ENCODE measurements at regions not wholly inside any gene's neighbourhood (a gene's known extent, or its start where the extent isn't known, plus 50 kb on each side); places are given as distances from the start of the nearest gene placed in this dataset.

DNA sequence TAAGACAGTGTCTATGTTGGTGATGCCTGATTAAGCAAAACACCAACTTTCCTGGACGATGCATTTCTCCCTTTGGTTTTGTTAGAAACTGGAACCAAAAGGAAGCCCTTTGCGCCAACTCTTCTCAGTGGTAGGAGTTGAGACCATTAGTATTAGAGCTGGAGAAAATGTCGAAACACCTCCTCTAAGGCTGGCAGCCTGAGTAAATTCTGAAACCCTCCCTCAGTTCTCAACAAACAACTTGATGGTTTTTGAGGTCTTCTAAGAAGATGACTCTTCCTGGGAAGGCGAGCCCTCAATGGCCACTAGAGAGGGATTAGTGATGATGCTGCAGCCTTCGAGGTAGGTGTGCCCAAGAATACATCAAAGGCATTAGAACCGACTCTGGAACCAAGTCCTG is 78.4 kb upstream of the CCN6 start:
- H3K27me3 ChIP-seq (ENCODE audit: control insufficient read depth, insufficient read depth, low read length) = no peaks in the 10 kb centered on the region
- DNase-seq = no peak
- H3K9me3 ChIP-seq (ENCODE audit: control insufficient read depth, low read depth, low read length) = no peaks in the 10 kb centered on the region
- H3K4me1 ChIP-seq (ENCODE audit: control insufficient read depth, insufficient read depth, low read length) = peaks cover 6% of the 10 kb centered on the region
- H3K27ac ChIP-seq (ENCODE audit: low read length) = no peak overlapping the region
- WGBS (ENCODE audit: insufficient coverage, low lambda C conversion rate) = no CpG with 5 or more reads among the region's 6 CpGs
- no peak overlapping the region for H3K4me3 ChIP-seq (ENCODE audit: low read length)
- no peaks in the 10 kb centered on the region for H3K36me3 ChIP-seq (ENCODE audit: control insufficient read depth, insufficient read depth, low read length)

DNA sequence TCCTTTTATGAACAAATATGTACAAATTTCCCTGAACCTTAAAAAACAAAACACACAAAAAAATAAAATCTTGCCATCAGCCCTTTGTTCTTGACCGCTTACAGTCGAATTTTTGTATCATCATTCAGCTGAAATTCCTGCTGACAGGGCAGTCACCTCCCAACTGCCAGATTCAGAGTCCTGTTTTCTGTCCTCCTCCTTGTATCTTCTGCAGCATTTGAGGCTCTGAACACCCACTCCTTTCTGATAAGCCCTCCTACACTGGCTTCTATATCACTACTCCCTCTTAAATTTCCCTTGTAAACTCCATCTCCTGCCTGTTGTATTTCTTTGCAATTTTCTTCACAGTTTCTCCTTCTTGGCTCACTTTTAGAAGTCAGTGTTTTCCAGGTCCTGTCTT is 77.8 kb upstream of the CCN6 start:
- Histone ChIP-seq H3K27ac (ENCODE audit: low read length) (no peak overlapping the region), H3K9me3 (ENCODE audit: control insufficient read depth, low read depth, low read length) (no peaks in the 10 kb centered on the region), H3K4me1 (ENCODE audit: control insufficient read depth, insufficient read depth, low read length) (peaks cover 6% of the 10 kb centered on the region), H3K36me3 (ENCODE audit: control insufficient read depth, insufficient read depth, low read length) (no peaks in the 10 kb centered on the region), H3K4me3 (ENCODE audit: low read length) (no peak overlapping the region), H3K27me3 (ENCODE audit: control insufficient read depth, insufficient read depth, low read length) (no peaks in the 10 kb centered on the region)
- 79% methylated on average over 2 of the region's 2 CpGs for WGBS (ENCODE audit: insufficient coverage, low lambda C conversion rate)
- DNase-seq = no peak

DNA sequence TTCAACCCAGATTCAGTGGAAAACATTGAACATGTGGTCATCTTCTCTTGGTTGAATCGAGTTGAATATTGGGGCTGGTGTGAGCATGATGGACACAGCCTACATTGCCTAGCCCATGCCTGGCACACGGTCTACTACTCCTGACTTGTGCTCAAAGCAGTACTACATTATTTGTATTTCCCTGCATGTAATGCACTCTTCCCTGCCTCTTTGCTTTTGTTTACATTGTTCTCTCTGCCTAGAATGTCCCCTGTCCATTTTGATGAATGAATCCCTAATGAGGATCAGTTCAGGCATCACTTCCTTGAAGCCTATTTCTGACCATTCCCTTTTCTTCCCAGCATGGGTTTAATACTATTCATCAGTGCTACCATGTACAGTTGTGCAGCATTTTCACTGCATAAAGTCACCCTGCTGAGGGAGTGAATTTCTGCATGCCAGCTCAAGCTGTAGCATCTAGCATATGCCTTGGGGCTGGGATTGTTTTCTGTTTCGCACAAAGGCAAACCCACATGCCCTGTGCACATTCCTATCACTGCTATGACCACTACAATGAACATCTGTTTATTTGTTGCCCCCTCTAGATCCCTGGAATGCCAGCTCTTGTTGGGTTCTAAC is 75.3 kb upstream of the CCN6 start:
- no peak overlapping the region for H3K4me3 ChIP-seq (ENCODE audit: low read length)
- no peak for DNase-seq
- WGBS (ENCODE audit: insufficient coverage, low lambda C conversion rate) = no CpG with 5 or more reads among the region's 3 CpGs
- peaks cover 2% of the 10 kb centered on the region for H3K4me1 ChIP-seq (ENCODE audit: control insufficient read depth, insufficient read depth, low read length)
- no peaks in the 10 kb centered on the region for H3K9me3 ChIP-seq (ENCODE audit: control insufficient read depth, low read depth, low read length)
- H3K36me3 ChIP-seq (ENCODE audit: control insufficient read depth, insufficient read depth, low read length) = no peaks in the 10 kb centered on the region
- H3K27ac ChIP-seq (ENCODE audit: low read length) = no peak overlapping the region
- no peaks in the 10 kb centered on the region for H3K27me3 ChIP-seq (ENCODE audit: control insufficient read depth, insufficient read depth, low read length)

DNA sequence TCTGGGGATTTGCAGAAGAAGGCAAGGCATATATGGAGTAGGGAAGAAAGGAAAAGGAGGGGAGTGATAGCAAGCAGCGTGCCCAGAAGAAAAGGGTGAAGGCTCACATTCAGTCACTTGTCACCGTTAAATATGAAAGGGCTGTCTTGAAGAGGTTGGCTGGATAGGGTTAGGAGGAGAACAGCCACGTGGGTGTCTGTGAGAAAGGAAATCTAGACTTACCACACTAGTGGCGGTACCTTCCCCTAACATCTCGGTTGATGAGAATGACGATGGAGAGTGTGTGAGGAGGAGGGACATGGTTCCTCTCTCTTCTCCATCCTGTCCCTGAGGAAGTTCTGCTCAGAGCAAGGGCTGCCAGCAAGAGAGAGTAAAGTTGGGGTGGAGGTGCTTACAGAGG is 74.3 kb upstream of the CCN6 start:
- Histone ChIP-seq H3K27me3 (ENCODE audit: control insufficient read depth, insufficient read depth, low read length) (no peaks in the 10 kb centered on the region), H3K36me3 (ENCODE audit: control insufficient read depth, insufficient read depth, low read length) (no peaks in the 10 kb centered on the region), H3K4me3 (ENCODE audit: low read length) (no peak overlapping the region), H3K9me3 (ENCODE audit: control insufficient read depth, low read depth, low read length) (no peaks in the 10 kb centered on the region), H3K27ac (ENCODE audit: low read length) (no peak overlapping the region), H3K4me1 (ENCODE audit: control insufficient read depth, insufficient read depth, low read length) (no peaks in the 10 kb centered on the region)
- 87% methylated on average over 3 of the region's 6 CpGs for WGBS (ENCODE audit: insufficient coverage, low lambda C conversion rate)
- DNase-seq = no peak

DNA sequence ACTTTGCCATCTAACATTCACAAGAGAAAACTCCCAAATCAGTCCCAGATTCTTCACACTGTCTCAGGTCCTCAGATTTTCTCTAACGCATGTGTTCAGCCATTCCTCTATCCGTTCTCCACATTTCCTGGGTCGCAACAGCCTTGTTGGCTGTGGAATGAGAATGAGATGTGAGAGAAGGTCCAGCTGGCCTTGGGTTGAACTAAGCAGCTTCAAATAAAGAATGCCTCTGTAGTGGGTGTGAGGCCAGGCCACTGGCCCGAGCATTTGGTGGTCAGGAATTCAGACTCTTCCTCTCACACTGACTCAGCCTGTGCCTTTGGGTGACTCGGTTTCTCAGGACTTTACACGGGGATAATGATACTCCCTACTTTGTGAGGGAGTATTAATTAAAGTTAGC is 73.8 kb upstream of the CCN6 start:
- no peaks in the 10 kb centered on the region for H3K36me3 ChIP-seq (ENCODE audit: control insufficient read depth, insufficient read depth, low read length)
- H3K9me3 ChIP-seq (ENCODE audit: control insufficient read depth, low read depth, low read length) = no peaks in the 10 kb centered on the region
- no peak overlapping the region for H3K4me3 ChIP-seq (ENCODE audit: low read length)
- no CpG with 5 or more reads among the region's 6 CpGs for WGBS (ENCODE audit: insufficient coverage, low lambda C conversion rate)
- H3K4me1 ChIP-seq (ENCODE audit: control insufficient read depth, insufficient read depth, low read length) = no peaks in the 10 kb centered on the region
- DNase-seq = no peak
- H3K27ac ChIP-seq (ENCODE audit: low read length) = no peak overlapping the region
- H3K27me3 ChIP-seq (ENCODE audit: control insufficient read depth, insufficient read depth, low read length) = no peaks in the 10 kb centered on the region

DNA sequence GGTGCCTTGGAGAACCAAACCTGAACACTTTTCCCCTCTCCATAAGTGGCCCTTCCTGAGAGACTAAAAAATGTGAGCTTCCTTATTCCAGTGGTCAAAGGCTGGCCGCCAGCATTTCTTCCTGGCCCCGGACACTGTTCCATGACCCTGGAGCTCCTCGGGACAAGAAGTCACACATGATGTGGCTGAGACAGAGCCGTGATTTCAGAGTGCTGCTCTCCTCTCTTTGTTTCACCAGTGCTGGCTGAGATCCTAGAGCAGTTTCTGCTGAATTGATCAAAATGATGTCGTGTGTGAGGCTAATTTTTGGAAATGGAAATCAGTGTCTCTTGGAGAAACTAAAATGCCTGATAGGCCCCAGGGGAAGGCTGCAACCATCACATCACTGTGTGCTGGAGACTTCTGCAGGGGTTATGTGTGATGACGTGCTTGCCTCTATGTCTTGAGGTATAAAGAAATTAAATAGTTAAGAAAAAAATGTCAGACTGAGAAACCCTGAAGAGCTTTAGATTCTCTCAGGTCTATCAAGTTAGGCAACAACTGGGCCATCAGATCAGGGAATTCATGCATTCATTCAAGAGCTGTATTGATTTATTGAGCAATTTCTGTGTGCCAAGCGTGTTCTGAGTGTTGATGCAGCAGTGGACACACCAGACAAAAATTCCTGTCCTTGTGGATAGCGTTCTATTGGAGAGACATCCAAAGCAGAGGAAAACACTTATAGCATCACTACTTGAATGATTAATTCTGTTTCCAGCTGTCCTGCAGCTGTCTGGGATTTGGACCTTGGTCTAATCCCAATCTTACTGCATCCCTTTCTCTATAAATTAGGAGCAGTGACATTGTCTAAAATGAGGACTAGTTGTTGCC is 72.7 kb upstream of the CCN6 start:
- WGBS (ENCODE audit: insufficient coverage, low lambda C conversion rate) = 67% methylated on average over 1 of the region's 8 CpGs
- H3K27ac ChIP-seq (ENCODE audit: low read length) = no peak overlapping the region
- no peaks in the 10 kb centered on the region for H3K27me3 ChIP-seq (ENCODE audit: control insufficient read depth, insufficient read depth, low read length)
- no peaks in the 10 kb centered on the region for H3K36me3 ChIP-seq (ENCODE audit: control insufficient read depth, insufficient read depth, low read length)
- no peaks in the 10 kb centered on the region for H3K9me3 ChIP-seq (ENCODE audit: control insufficient read depth, low read depth, low read length)
- no peaks in the 10 kb centered on the region for H3K4me1 ChIP-seq (ENCODE audit: control insufficient read depth, insufficient read depth, low read length)
- no peak for DNase-seq
- H3K4me3 ChIP-seq (ENCODE audit: low read length) = no peak overlapping the region

DNA sequence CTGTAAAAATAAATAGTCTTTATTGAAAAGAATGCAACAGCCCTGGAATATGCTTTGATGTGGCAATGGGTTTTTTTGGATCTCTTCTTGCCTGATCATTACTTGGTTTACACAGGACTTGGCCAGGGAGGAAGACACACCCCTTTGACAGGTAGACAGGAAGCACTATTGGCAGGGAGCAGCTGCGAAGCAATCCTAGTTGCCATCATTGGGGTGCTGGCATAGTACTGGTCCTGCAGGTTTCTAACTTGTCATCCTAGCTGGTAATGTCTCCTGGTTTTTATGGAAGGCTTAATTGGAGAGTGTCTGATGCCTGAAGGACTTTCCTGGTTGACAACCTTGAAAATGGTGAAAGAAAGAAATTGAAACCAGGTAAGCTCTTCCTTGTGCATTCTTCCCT is 71.2 kb upstream of the CCN6 start:
- WGBS (ENCODE audit: insufficient coverage, low lambda C conversion rate) = no CpG with 5 or more reads among the region's 1 CpG
- no peaks in the 10 kb centered on the region for H3K27me3 ChIP-seq (ENCODE audit: control insufficient read depth, insufficient read depth, low read length)

DNA sequence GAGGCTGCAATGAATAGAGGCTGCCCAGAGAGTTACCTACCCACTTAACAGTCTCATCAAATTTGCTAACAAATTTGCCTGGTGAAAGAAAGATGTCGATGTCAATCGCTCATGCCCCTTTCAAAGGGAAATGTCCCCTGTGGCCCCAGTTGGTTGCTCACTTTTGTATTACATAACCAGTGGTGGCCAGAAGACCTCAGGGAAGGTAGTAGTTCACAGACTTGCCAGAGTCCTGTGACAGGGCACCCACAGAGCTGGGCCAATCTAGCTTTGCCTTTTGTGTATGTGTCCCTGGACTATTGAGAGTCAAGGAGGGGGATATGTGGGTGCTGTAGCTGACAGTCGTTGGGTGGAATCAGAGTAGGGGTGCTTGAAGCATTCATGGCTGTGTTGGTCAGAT is 70.7 kb upstream of the CCN6 start:
- H3K36me3 ChIP-seq (ENCODE audit: control insufficient read depth, insufficient read depth, low read length) = no peaks in the 10 kb centered on the region
- H3K4me3 ChIP-seq (ENCODE audit: low read length) = no peak overlapping the region
- H3K9me3 ChIP-seq (ENCODE audit: control insufficient read depth, low read depth, low read length) = no peaks in the 10 kb centered on the region
- no peaks in the 10 kb centered on the region for H3K27me3 ChIP-seq (ENCODE audit: control insufficient read depth, insufficient read depth, low read length)
- H3K4me1 ChIP-seq (ENCODE audit: control insufficient read depth, insufficient read depth, low read length) = no peaks in the 10 kb centered on the region
- no CpG with 5 or more reads among the region's 3 CpGs for WGBS (ENCODE audit: insufficient coverage, low lambda C conversion rate)
- H3K27ac ChIP-seq (ENCODE audit: low read length) = no peak overlapping the region
- DNase-seq = no peak

More for the DNA sequence above, 71.2 kb upstream of the CCN6 start:
- Histone ChIP-seq H3K27ac (ENCODE audit: low read length) (no peak overlapping the region), H3K4me1 (ENCODE audit: control insufficient read depth, insufficient read depth, low read length) (no peaks in the 10 kb centered on the region), H3K36me3 (ENCODE audit: control insufficient read depth, insufficient read depth, low read length) (no peaks in the 10 kb centered on the region), H3K9me3 (ENCODE audit: control insufficient read depth, low read depth, low read length) (no peaks in the 10 kb centered on the region), H3K4me3 (ENCODE audit: low read length) (no peak overlapping the region)
- no peak for DNase-seq

DNA sequence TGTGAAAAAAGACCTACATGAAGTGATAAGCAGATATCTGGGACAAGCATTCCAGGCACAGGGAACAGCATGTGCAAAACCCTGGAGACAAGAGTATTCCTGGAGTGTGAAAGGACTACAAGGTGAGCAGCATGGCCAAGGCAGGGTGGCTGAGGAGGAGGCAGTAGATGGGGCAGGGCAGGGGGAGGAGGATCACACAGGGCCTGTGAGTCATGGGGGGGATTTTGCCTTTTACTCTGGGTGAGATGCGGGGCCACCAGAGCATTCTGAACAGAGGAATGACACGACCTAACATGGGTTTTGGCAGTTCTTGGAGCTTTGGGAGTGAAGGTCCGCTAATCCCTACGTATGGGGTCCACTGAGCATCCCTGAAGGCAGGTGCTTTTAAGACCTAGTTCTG is 69.8 kb upstream of the CCN6 start:
- Histone ChIP-seq H3K9me3 (ENCODE audit: control insufficient read depth, low read depth, low read length) (no peaks in the 10 kb centered on the region), H3K27me3 (ENCODE audit: control insufficient read depth, insufficient read depth, low read length) (no peaks in the 10 kb centered on the region), H3K36me3 (ENCODE audit: control insufficient read depth, insufficient read depth, low read length) (no peaks in the 10 kb centered on the region), H3K27ac (ENCODE audit: low read length) (no peak overlapping the region), H3K4me1 (ENCODE audit: control insufficient read depth, insufficient read depth, low read length) (no peaks in the 10 kb centered on the region), H3K4me3 (ENCODE audit: low read length) (no peak overlapping the region)
- DNase-seq = no peak
- WGBS (ENCODE audit: insufficient coverage, low lambda C conversion rate) = 83% methylated on average over 1 of the region's 4 CpGs

DNA sequence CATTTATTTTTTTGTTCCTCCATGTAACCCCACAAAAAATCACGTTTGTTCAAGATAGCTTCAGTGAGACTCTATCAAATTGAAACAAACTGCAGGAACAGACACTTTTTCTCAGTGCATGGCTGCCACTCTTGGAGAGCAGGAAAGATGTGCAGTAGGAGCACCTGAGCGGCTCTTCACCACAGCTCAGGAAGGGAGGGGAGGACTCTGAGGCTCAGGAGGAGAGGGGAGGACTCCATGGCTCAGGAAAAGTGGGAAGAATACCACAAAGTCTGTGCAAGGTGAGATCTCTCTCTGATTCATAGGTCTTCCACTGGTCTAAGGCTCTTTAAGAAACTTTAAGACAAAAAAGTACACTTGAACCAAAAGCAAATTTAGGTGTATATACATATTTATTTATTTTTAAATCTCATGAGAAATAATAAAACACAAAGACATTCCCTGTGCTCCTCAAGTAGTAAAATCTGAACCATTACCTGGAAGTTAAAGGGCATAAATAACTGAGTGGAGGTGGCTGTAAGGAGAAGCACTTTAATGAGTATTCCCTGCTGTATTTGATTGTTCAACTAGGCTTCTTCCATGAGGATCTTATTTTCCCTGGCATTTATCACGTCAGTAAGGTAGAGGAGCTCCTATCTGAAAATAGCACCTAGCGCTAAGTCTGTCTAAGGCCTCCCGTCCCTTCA is 69.2 kb upstream of the CCN6 start:
- Histone ChIP-seq H3K27me3 (ENCODE audit: control insufficient read depth, insufficient read depth, low read length) (no peaks in the 10 kb centered on the region), H3K27ac (ENCODE audit: low read length) (no peak overlapping the region), H3K9me3 (ENCODE audit: control insufficient read depth, low read depth, low read length) (no peaks in the 10 kb centered on the region), H3K4me1 (ENCODE audit: control insufficient read depth, insufficient read depth, low read length) (no peaks in the 10 kb centered on the region), H3K36me3 (ENCODE audit: control insufficient read depth, insufficient read depth, low read length) (no peaks in the 10 kb centered on the region), H3K4me3 (ENCODE audit: low read length) (no peak overlapping the region)
- no peak for DNase-seq
- WGBS (ENCODE audit: insufficient coverage, low lambda C conversion rate) = no CpG with 5 or more reads among the region's 5 CpGs
